Mesendoderm (in vitro differentiated cells): ENCODE measurements at regions not wholly inside any gene's neighbourhood (a gene's known extent, or its start where the extent isn't known, plus 50 kb on each side); places are given as distances from the start of the nearest gene placed in this dataset.
"Not testable (repeated sequence)": the region's sequence is repeated elsewhere in the genome, so short reads cannot be mapped to it uniquely, and the experiment has no call there.

ENCODE experiments used
- DNase-seq: peaks from one replicate; pipeline ENCODE4 v3.0.0; 2013
- H2AK5ac ChIP-seq: 2 replicates; pipeline ENCODE4 v1.6.1; 2013; ENCODE audit warnings: low read length, inconsistent platforms
- H2BK120ac ChIP-seq: 2 replicates; pipeline ENCODE4 v1.6.1; 2013; ENCODE audit warnings: low read depth, mild to moderate bottlenecking, low read length, moderate library complexity, mixed read lengths
- H2BK15ac ChIP-seq: replicated peaks from 2 replicates; pipeline ENCODE4 v1.6.1; 2013; ENCODE audit warnings: low read depth, mild to moderate bottlenecking, moderate library complexity
- H2BK5ac ChIP-seq: 2 replicates; pipeline ENCODE4 v1.6.1; 2013; ENCODE audit warnings: low read length, inconsistent platforms
- H3K18ac ChIP-seq: 2 replicates; pipeline ENCODE4 v1.6.1; 2013; ENCODE audit warnings: mild to moderate bottlenecking, low read length, mixed read lengths
- H3K23ac ChIP-seq: one replicate; pipeline ENCODE4 v1.6.1; 2013; ENCODE audit warnings: low read length
- H3K27ac ChIP-seq: 2 replicates; pipeline ENCODE4 v1.5.1; 2013; ENCODE audit warnings: low read depth, mild to moderate bottlenecking, inconsistent platforms, low read length, moderate library complexity
- H3K27me3 ChIP-seq: 2 replicates; pipeline ENCODE4 v1.6.1; 2013; ENCODE audit warnings: low read length, control low read depth, mild to moderate bottlenecking, inconsistent platforms; ENCODE audit not compliant: insufficient read depth, poor library complexity
- H3K36me3 ChIP-seq: 2 replicates; pipeline ENCODE4 v1.6.1; 2013; ENCODE audit warnings: low read length, inconsistent platforms; ENCODE audit not compliant: control insufficient read depth, insufficient read depth
- H3K4ac ChIP-seq: one replicate; pipeline ENCODE4 v1.6.1; 2013; ENCODE audit warnings: low read depth, mild to moderate bottlenecking, low read length, moderate library complexity
- H3K4me1 ChIP-seq: 2 replicates; pipeline ENCODE4 v1.6.1; 2013; ENCODE audit warnings: low read depth, low read length, inconsistent platforms; ENCODE audit not compliant: control insufficient read depth
- H3K4me2 ChIP-seq: 2 replicates; pipeline ENCODE4 v1.6.1; 2013; ENCODE audit warnings: low read length
- H3K4me3 ChIP-seq: 2 replicates; pipeline ENCODE4 v1.5.1; 2013; ENCODE audit warnings: mild to moderate bottlenecking, low read length
- H3K56ac ChIP-seq: one replicate; pipeline ENCODE4 v1.6.1; 2013; ENCODE audit warnings: low read length
- H3K79me1 ChIP-seq: 2 replicates; pipeline ENCODE4 v1.6.1; 2013; ENCODE audit warnings: low read length, inconsistent platforms
- H3K79me2 ChIP-seq: 2 replicates; pipeline ENCODE4 v1.6.1; 2013; ENCODE audit warnings: mild to moderate bottlenecking, low read length; ENCODE audit not compliant: control insufficient read depth, insufficient read depth
- H3K9ac ChIP-seq: 2 replicates; pipeline ENCODE4 v1.6.1; 2013; ENCODE audit warnings: low read length, inconsistent platforms
- H4K5ac ChIP-seq: one replicate; pipeline ENCODE4 v1.6.1; 2013; ENCODE audit warnings: low read length
- H4K8ac ChIP-seq: one replicate; pipeline ENCODE4 v1.6.1; 2013; ENCODE audit warnings: low read depth, mild to moderate bottlenecking, control low read depth, low read length, moderate library complexity
- WGBS: extraction: QIAGEN DNeasy Blood & Tissue Kit; methylation state at CpG from one replicate; pipeline ENCODE4 v1.1.7; 2013; ENCODE audit warnings: low lambda C conversion rate, missing lambda C conversion rate; ENCODE audit not compliant: insufficient coverage; ENCODE audit errors: extremely low coverage; 5-methylcytosine and 5-hydroxymethylcytosine counted together

DNA sequence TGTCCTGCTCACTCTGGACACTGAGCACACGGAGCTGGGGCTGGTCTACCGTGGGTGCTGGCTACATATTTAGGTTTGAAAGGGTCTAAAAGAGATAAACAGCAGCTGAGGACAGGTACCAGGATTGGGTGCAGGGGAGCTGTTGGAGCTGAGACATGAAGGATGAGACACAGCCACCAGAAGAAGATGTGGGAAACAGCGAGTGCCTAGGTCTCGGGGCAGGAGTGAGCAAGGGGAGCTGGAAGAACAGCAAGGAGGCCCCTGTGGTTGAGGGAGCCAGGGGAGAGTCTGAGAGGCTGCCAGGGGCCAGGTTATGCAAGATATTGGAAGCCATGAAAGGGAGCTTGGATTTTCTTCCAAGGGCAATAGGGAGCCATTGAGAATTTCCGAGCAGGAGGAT lies 434.0 kb upstream of the SULF2 start:
- H3K18ac ChIP-seq = no peak overlapping the region
- H2BK15ac ChIP-seq = no peak overlapping the region
- H3K56ac ChIP-seq = no peak overlapping the region
- no peaks in the 10 kb centered on the region for H3K36me3 ChIP-seq
- no peak overlapping the region for H3K9ac ChIP-seq
- no peaks in the 10 kb centered on the region for H3K79me1 ChIP-seq
- no peak overlapping the region for H3K27ac ChIP-seq
- no peak overlapping the region for H3K23ac ChIP-seq
- H3K4me1 ChIP-seq = no peaks in the 10 kb centered on the region
- no peak overlapping the region for H3K4me3 ChIP-seq
- no peak for DNase-seq
- no peak overlapping the region for H4K5ac ChIP-seq
- H2BK120ac ChIP-seq = no peak overlapping the region
- no CpG with 5 or more reads among the region's 5 CpGs for WGBS
- H3K27me3 ChIP-seq = no peaks in the 10 kb centered on the region
- no peak overlapping the region for H3K4me2 ChIP-seq
- H2AK5ac ChIP-seq = peak overlapping the region; percentile 19
- no peak overlapping the region for H2BK5ac ChIP-seq
- H4K8ac ChIP-seq = no peak overlapping the region
- no peaks in the 10 kb centered on the region for H3K79me2 ChIP-seq
- no peak overlapping the region for H3K4ac ChIP-seq

DNA sequence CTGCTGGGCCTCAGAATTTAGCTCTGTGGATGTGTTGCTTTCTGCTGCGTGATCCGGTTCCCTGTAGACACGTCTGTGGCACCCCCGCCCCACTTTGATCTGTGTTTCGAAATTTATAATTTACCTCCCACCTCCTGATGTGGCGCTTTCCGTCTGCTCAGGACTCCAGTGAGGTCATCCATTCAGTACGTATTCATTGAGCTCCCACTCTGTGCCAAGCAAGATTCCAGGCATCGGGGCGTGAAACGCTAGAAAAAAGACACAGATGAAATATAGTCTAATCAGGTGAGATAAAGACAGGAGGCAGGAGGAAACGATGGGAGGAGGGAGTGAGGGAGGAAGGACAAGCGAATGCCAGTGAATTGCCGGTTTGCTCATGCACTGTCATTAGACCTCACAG lies 431.9 kb upstream of the SULF2 start:
- H3K27ac ChIP-seq = no peak overlapping the region
- no peak for DNase-seq
- no peak overlapping the region for H3K23ac ChIP-seq
- H3K79me1 ChIP-seq = no peaks in the 10 kb centered on the region
- H3K18ac ChIP-seq = no peak overlapping the region
- no peak overlapping the region for H3K4ac ChIP-seq
- H4K5ac ChIP-seq = no peak overlapping the region
- H3K36me3 ChIP-seq = no peaks in the 10 kb centered on the region
- no peak overlapping the region for H3K9ac ChIP-seq
- H3K56ac ChIP-seq = no peak overlapping the region
- H2BK120ac ChIP-seq = no peak overlapping the region
- no peak overlapping the region for H3K4me2 ChIP-seq
- no peaks in the 10 kb centered on the region for H3K27me3 ChIP-seq
- H2BK15ac ChIP-seq = no peak overlapping the region
- no peak overlapping the region for H2BK5ac ChIP-seq
- H2AK5ac ChIP-seq = no peak overlapping the region
- H3K4me3 ChIP-seq = no peak overlapping the region
- no peaks in the 10 kb centered on the region for H3K79me2 ChIP-seq
- no CpG with 5 or more reads among the region's 14 CpGs for WGBS
- H4K8ac ChIP-seq = no peak overlapping the region
- H3K4me1 ChIP-seq = no peaks in the 10 kb centered on the region

- no peak overlapping the region for H3K4ac ChIP-seq
- H4K5ac ChIP-seq = no peak overlapping the region
- no peak overlapping the region for H3K9ac ChIP-seq
- H2BK5ac ChIP-seq = no peak overlapping the region
- no peaks in the 10 kb centered on the region for H3K79me2 ChIP-seq
- no peaks in the 10 kb centered on the region for H3K4me1 ChIP-seq
- no peak overlapping the region for H3K27ac ChIP-seq
- no CpG with 5 or more reads among the region's 8 CpGs for WGBS
- no peak overlapping the region for H2BK120ac ChIP-seq
- no peaks in the 10 kb centered on the region for H3K79me1 ChIP-seq
- no peak for DNase-seq
- no peak overlapping the region for H3K56ac ChIP-seq
- H2BK15ac ChIP-seq = no peak overlapping the region
- H3K4me2 ChIP-seq = no peak overlapping the region
- no peak overlapping the region for H4K8ac ChIP-seq
- no peak overlapping the region for H3K18ac ChIP-seq
- no peak overlapping the region for H2AK5ac ChIP-seq
- no peaks in the 10 kb centered on the region for H3K27me3 ChIP-seq
- no peak overlapping the region for H3K4me3 ChIP-seq
- no peaks in the 10 kb centered on the region for H3K36me3 ChIP-seq
- H3K23ac ChIP-seq = no peak overlapping the region
Observed at GRCh38 chr20:48215536-48215935, 430.3 kb upstream of the SULF2 start.

DNA sequence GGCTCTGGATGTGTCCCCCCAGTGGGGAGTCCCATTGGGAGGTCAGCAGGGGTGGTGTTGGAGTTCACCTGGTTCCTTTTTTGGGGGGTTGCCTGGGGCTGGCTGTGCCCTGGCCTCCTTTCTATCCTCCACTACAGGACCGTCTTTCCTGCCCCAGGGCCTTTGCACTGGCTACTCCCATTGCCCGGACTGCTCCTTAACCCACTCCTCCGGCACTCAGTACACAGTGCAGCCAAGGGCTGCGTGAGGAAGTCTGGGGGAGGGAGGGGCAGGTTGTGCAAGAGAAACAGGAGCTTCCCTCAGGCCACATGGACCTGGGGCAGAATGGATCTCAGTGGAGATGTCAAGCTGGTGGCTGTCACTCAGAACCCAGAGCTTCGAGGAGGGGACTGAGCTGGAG lies 429.3 kb upstream of the SULF2 start:
- H3K4me3 ChIP-seq = no peak overlapping the region
- H3K56ac ChIP-seq = no peak overlapping the region
- H3K4me1 ChIP-seq = no peaks in the 10 kb centered on the region
- no peak overlapping the region for H2BK120ac ChIP-seq
- no peaks in the 10 kb centered on the region for H3K79me1 ChIP-seq
- no peaks in the 10 kb centered on the region for H3K79me2 ChIP-seq
- H3K27ac ChIP-seq = no peak overlapping the region
- no peak overlapping the region for H2BK5ac ChIP-seq
- no CpG with 5 or more reads among the region's 5 CpGs for WGBS
- no peak overlapping the region for H3K4ac ChIP-seq
- H3K4me2 ChIP-seq = no peak overlapping the region
- H3K18ac ChIP-seq = no peak overlapping the region
- H2AK5ac ChIP-seq = no peak overlapping the region
- no peak overlapping the region for H3K9ac ChIP-seq
- H4K5ac ChIP-seq = no peak overlapping the region
- no peak overlapping the region for H2BK15ac ChIP-seq
- H3K36me3 ChIP-seq = no peaks in the 10 kb centered on the region
- no peak for DNase-seq
- no peak overlapping the region for H3K23ac ChIP-seq
- no peaks in the 10 kb centered on the region for H3K27me3 ChIP-seq
- H4K8ac ChIP-seq = no peak overlapping the region

DNA sequence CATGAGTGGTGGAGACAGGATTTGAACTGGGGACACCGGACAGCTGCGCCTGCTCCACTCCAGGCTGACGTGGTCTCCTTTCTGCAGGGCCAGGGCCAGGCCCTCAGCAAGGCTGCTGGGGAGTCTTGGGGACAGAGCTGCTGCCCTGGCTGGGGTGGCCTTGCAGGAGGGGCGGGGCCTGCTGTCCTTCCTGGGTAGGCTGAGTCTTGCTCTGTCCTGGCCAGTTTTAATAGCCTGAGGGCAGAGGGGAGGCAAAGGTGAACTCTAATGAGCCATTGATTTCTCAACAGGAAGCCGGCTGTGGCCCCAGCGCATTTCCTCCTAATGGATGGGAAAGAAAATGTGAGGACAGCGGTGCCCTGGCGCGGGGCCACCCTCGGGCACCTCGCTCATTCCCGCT lies 428.4 kb upstream of the SULF2 start:
- H2BK120ac ChIP-seq, H2BK15ac ChIP-seq, H3K56ac ChIP-seq, H3K9ac ChIP-seq, H3K27ac ChIP-seq, H3K4me1 ChIP-seq, H4K5ac ChIP-seq, H3K18ac ChIP-seq, H3K4me2 ChIP-seq, H2BK5ac ChIP-seq, H3K79me2 ChIP-seq, H3K27me3 ChIP-seq, H2AK5ac ChIP-seq, H3K4me3 ChIP-seq, H3K36me3 ChIP-seq, H4K8ac ChIP-seq, H3K79me1 ChIP-seq, H3K23ac ChIP-seq, H3K4ac ChIP-seq: not testable (repeated sequence)
- DNase-seq = peak; percentile 59
- no CpG with 5 or more reads among the region's 12 CpGs for WGBS

DNA sequence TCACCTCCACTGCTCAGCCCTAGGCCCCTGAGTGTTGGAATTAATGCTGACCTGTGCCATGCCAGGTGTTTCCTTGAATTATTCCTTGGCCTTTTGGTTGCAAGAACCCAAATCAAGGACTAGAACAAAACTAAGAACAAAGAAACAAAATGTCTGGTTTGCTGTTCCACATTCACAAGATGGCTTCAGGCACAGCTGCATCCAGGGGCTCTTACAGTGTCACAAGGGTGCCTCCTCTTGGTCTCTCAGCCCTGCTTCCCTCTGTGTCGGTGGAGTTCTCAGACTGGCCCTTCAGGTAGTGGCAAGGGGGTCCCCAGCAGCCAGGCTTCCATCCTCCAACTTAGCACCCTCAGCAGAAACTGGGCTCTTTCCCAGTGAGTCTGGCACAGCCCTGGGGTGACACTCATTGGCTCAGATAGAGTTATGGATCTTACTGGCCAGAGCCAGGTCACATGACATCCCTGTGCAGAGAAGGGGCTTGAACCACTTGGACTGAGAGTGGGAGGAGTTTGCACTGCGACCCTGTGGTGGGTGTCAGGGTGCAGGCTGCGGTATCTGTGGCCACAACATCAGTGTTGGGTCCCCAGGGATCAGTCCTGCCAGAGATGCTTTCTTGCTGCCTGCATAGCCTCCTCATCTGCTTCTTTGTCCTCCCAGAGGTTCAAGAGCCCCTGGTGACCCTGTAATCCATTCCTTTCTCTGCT lies 427.7 kb upstream of the SULF2 start:
- H2BK15ac ChIP-seq = no peak overlapping the region
- no peak for DNase-seq
- WGBS = no CpG with 5 or more reads among the region's 3 CpGs
- H3K4me1 ChIP-seq = no peaks in the 10 kb centered on the region
- H3K79me2 ChIP-seq = no peaks in the 10 kb centered on the region
- H3K23ac ChIP-seq = no peak overlapping the region
- no peak overlapping the region for H3K27ac ChIP-seq
- no peak overlapping the region for H3K4ac ChIP-seq
- no peak overlapping the region for H2BK120ac ChIP-seq
- H2AK5ac ChIP-seq = no peak overlapping the region
- no peaks in the 10 kb centered on the region for H3K27me3 ChIP-seq
- H3K79me1 ChIP-seq = no peaks in the 10 kb centered on the region
- no peaks in the 10 kb centered on the region for H3K36me3 ChIP-seq
- H2BK5ac ChIP-seq = no peak overlapping the region
- no peak overlapping the region for H3K56ac ChIP-seq
- H3K9ac ChIP-seq = no peak overlapping the region
- H3K4me2 ChIP-seq = no peak overlapping the region
- no peak overlapping the region for H3K18ac ChIP-seq
- no peak overlapping the region for H3K4me3 ChIP-seq
- no peak overlapping the region for H4K5ac ChIP-seq
- no peak overlapping the region for H4K8ac ChIP-seq
